Uterus (tissue), 3 donors: ENCODE measurements at regions not wholly inside any gene's neighbourhood (a gene's known extent, or its start where the extent isn't known, plus 50 kb on each side); places are given as distances from the start of the nearest gene placed in this dataset.

Experiments used
- DNase-seq, 2 donors: peaks; one replicate each; pipeline ENCODE4 v3.0.0-alpha.2; 2019 to 2020
- H3K27ac ChIP-seq, 2 donors: fragments of 200-600 bp; sonication (generic); 1 replicate in 1 of 2; 2 replicates in 1 of 2; pipeline ENCODE4 v1.5.1; 2016 to 2018
- H3K27me3 ChIP-seq, 2 donors: fragments of 200-600 bp; sonication (generic); one replicate each; pipeline ENCODE4 v1.5.1; 2018 to 2019; ENCODE audit warnings: control low read depth in 1 of 2
- H3K36me3 ChIP-seq, 2 donors: fragments of 200-600 bp; sonication (generic); one replicate each; pipeline ENCODE4 v1.5.1; 2019; ENCODE audit warnings: control low read depth in 1 of 2
- H3K4me1 ChIP-seq, 2 donors: fragments of 200-600 bp; sonication (generic); one replicate each; pipeline ENCODE4 v1.5.1; 2018 to 2019; ENCODE audit warnings: control low read depth in 1 of 2
- H3K4me3 ChIP-seq, 2 donors: fragments of 200-600 bp; sonication (generic); 1 replicate in 1 of 2; 2 replicates in 1 of 2; pipeline ENCODE4 v1.5.1; 2018 to 2019; ENCODE audit warnings: mild to moderate bottlenecking in 1 of 2
- H3K9me3 ChIP-seq, 2 donors: fragments of 200-600 bp; sonication (generic); one replicate each; pipeline ENCODE4 v1.5.1; 2019; ENCODE audit warnings: control low read depth in 1 of 2
- CTCF ChIP-seq, 4 experiments: fragments of 200-600 bp in 2 of 4; fragments of 450-650 bp in 2 of 4; sonication (generic) in 2 of 4; IDR thresholded peaks; one replicate each; pipeline ENCODE4 v1.5.1; 2016 to 2019; ENCODE audit warnings: antibody characterized with exemption in 4 of 4, mild to moderate bottlenecking in 2 of 4, moderate library complexity in 1 of 4
- POLR2A ChIP-seq, 2 donors: fragments of 450-650 bp; IDR thresholded peaks; one replicate each; pipeline ENCODE4 v1.6.1; 2016; ENCODE audit warnings: antibody characterized with exemption in 2 of 2, mild to moderate bottlenecking in 1 of 2, moderate library complexity in 1 of 2
- intact Hi-C: fragments of 100-400 bp; cut with DNase I; formaldehyde crosslinking; loops from one replicate; pipeline ENCODE4 v1.15.1; 2023; ENCODE audit warnings: low total_unique reads
- donor health status: DM: yes; HTN: yes; CAD: no.

GRCh38 chr5:21663082-21663481, 1190.1 kb downstream of the CDH12 start:
- no peaks in the 10 kb centered on the region for H3K9me3 ChIP-seq
- intact Hi-C loops: no loop called here
- no peaks in the 10 kb centered on the region for H3K36me3 ChIP-seq
- H3K27me3 ChIP-seq: no peaks in the 10 kb centered on the region
- DNase-seq: no peak
- TF ChIP-seq POLR2A (IDR thresholded peaks at IDR 0.05): no peak
- no peak for TF ChIP-seq CTCF (IDR thresholded peaks at IDR 0.05)
- H3K27ac ChIP-seq: no peak overlapping the region
- no peaks in the 10 kb centered on the region for H3K4me1 ChIP-seq
- no peak overlapping the region for H3K4me3 ChIP-seq

GRCh38 chr5:21661184-21661583, 1192.0 kb downstream of the CDH12 start:
- Histone ChIP-seq H3K27ac (no peak overlapping the region), H3K4me1 (no peaks in the 10 kb centered on the region), H3K36me3 (no peaks in the 10 kb centered on the region), H3K9me3 (no peaks in the 10 kb centered on the region), H3K4me3 (no peak overlapping the region), H3K27me3 (no peaks in the 10 kb centered on the region)
- intact Hi-C loops: no loop called here
- TF ChIP-seq POLR2A (IDR thresholded peaks at IDR 0.05) (no peak), CTCF (IDR thresholded peaks at IDR 0.05) (no peak)
- DNase-seq: no peak

- intact Hi-C loops: no loop called here
Observed at GRCh38 chr5:21654556-21654955, 1198.6 kb downstream of the CDH12 start.

GRCh38 chr5:21649969-21650368, 1203.2 kb downstream of the CDH12 start:
- H3K36me3 ChIP-seq: no peaks in the 10 kb centered on the region
- H3K4me3 ChIP-seq: no peak overlapping the region
- no peaks in the 10 kb centered on the region for H3K27me3 ChIP-seq
- intact Hi-C loops: no loop called here
- no peak for DNase-seq
- H3K9me3 ChIP-seq: no peaks in the 10 kb centered on the region
- no peaks in the 10 kb centered on the region for H3K4me1 ChIP-seq
- no peak overlapping the region for H3K27ac ChIP-seq
- TF ChIP-seq CTCF (IDR thresholded peaks at IDR 0.05) (no peak), POLR2A (IDR thresholded peaks at IDR 0.05) (no peak)

More at GRCh38 chr5:21654556-21654955, 1198.6 kb downstream of the CDH12 start:
- no peak overlapping the region for H3K4me3 ChIP-seq
- TF ChIP-seq POLR2A (IDR thresholded peaks at IDR 0.05) (no peak), CTCF (IDR thresholded peaks at IDR 0.05) (no peak)
- no peaks in the 10 kb centered on the region for H3K9me3 ChIP-seq
- H3K36me3 ChIP-seq: no peaks in the 10 kb centered on the region
- no peak for DNase-seq
- H3K27me3 ChIP-seq: no peaks in the 10 kb centered on the region
- H3K27ac ChIP-seq: no peak overlapping the region
- H3K4me1 ChIP-seq: no peaks in the 10 kb centered on the region

GRCh38 chr5:21646469-21646868, 1206.7 kb downstream of the CDH12 start:
- TF ChIP-seq POLR2A (IDR thresholded peaks at IDR 0.05): no peak
- no peak for TF ChIP-seq CTCF (IDR thresholded peaks at IDR 0.05)
- Histone ChIP-seq H3K27ac (no peak overlapping the region), H3K4me3 (no peak overlapping the region), H3K36me3 (no peaks in the 10 kb centered on the region), H3K4me1 (no peaks in the 10 kb centered on the region), H3K9me3 (no peaks in the 10 kb centered on the region), H3K27me3 (no peaks in the 10 kb centered on the region)
- no peak for DNase-seq
- intact Hi-C loops: no loop called here
